H9 (cell line): ENCODE measurements at regions not wholly inside any gene's neighbourhood (a gene's known extent, or its start where the extent isn't known, plus 50 kb on each side); places are given as distances from the start of the nearest gene placed in this dataset.

Source experiments
- DNase-seq: peaks from one replicate; pipeline ENCODE4 v3.0.0-alpha.2; 2017
- H2AFZ ChIP-seq: one replicate; pipeline ENCODE4 v1.6.1; 2013; ENCODE audit warnings: mild to moderate bottlenecking, low read length, control low read depth, moderate library complexity
- H2AK5ac ChIP-seq: 2 replicates; pipeline ENCODE4 v1.6.1; 2013; ENCODE audit warnings: low read length, control low read depth, mixed read lengths; ENCODE audit not compliant: insufficient read length
- H2BK120ac ChIP-seq: one replicate; pipeline ENCODE4 v1.6.1; 2013; ENCODE audit warnings: low read depth, mild to moderate bottlenecking, low read length, control low read depth, inconsistent platforms; ENCODE audit not compliant: poor library complexity, severe bottlenecking
- H2BK12ac ChIP-seq: 2 replicates; pipeline ENCODE4 v1.6.1; 2013; ENCODE audit warnings: low read length, control low read depth, mixed read lengths, low read depth; ENCODE audit not compliant: insufficient read length
- H2BK15ac ChIP-seq: 2 replicates; pipeline ENCODE4 v1.6.1; 2013; ENCODE audit warnings: low read depth, low read length, control low read depth
- H2BK20ac ChIP-seq: one replicate; pipeline ENCODE4 v1.6.1; 2013; ENCODE audit warnings: low read depth, mild to moderate bottlenecking, low read length, control low read depth, inconsistent platforms; ENCODE audit not compliant: poor library complexity, severe bottlenecking
- H2BK5ac ChIP-seq: 2 replicates; pipeline ENCODE4 v1.6.1; 2013; ENCODE audit warnings: low read length, control low read depth, mixed read lengths; ENCODE audit not compliant: insufficient read length
- H3K14ac ChIP-seq: 2 replicates; pipeline ENCODE4 v1.6.1; 2013; ENCODE audit warnings: low read length, control low read depth; ENCODE audit not compliant: insufficient read depth
- H3K18ac ChIP-seq: 2 replicates; pipeline ENCODE4 v1.6.1; 2013; ENCODE audit warnings: low read depth, mild to moderate bottlenecking, mixed read lengths, low read length, control low read depth; ENCODE audit not compliant: insufficient read length
- H3K23ac ChIP-seq: 2 replicates; pipeline ENCODE4 v1.6.1; 2013; ENCODE audit warnings: low read length, control low read depth, mixed read lengths, low read depth; ENCODE audit not compliant: insufficient read length
- H3K23me2 ChIP-seq: 2 replicates; pipeline ENCODE4 v1.6.1; 2013; ENCODE audit warnings: low read depth, mild to moderate bottlenecking, mixed read lengths, low read length, control low read depth; ENCODE audit not compliant: insufficient read length, poor library complexity, severe bottlenecking
- H3K27ac ChIP-seq: 2 replicates; pipeline ENCODE4 v1.5.1; 2013; ENCODE audit warnings: low read length, control low read depth, mixed read lengths, low read depth; ENCODE audit not compliant: insufficient read length
- H3K27me3 ChIP-seq: 2 replicates; pipeline ENCODE4 v1.6.1; 2013; ENCODE audit warnings: low read length, control low read depth, inconsistent platforms; ENCODE audit not compliant: insufficient read depth
- H3K4ac ChIP-seq: 2 replicates; pipeline ENCODE4 v1.6.1; 2013; ENCODE audit warnings: low read depth, mild to moderate bottlenecking, control low read depth, inconsistent platforms, low read length, moderate library complexity
- H3K4me1 ChIP-seq: 2 replicates; pipeline ENCODE4 v1.6.1; 2013; ENCODE audit warnings: low read length, control low read depth, inconsistent platforms; ENCODE audit not compliant: insufficient read depth
- H3K4me2 ChIP-seq: 2 replicates; pipeline ENCODE4 v1.6.1; 2013; ENCODE audit warnings: low read length, control low read depth, mixed read lengths; ENCODE audit not compliant: insufficient read length, insufficient read depth
- H3K56ac ChIP-seq: 2 replicates; pipeline ENCODE4 v1.6.1; 2013; ENCODE audit warnings: low read depth, mild to moderate bottlenecking, mixed read lengths, low read length, control low read depth; ENCODE audit not compliant: insufficient read length
- H3K79me1 ChIP-seq: 2 replicates; pipeline ENCODE4 v1.6.1; 2013; ENCODE audit warnings: low read depth, mild to moderate bottlenecking, moderate library complexity, low read length, control low read depth, inconsistent platforms; ENCODE audit not compliant: insufficient read depth, poor library complexity, severe bottlenecking
- H3K79me2 ChIP-seq: 2 replicates; pipeline ENCODE4 v1.6.1; 2013; ENCODE audit warnings: low read length, control low read depth, inconsistent platforms; ENCODE audit not compliant: insufficient read depth
- H3K9ac ChIP-seq: 2 replicates; pipeline ENCODE4 v1.6.1; 2013; ENCODE audit warnings: low read length, control low read depth, mixed read lengths; ENCODE audit not compliant: insufficient read length; ENCODE audit errors: extremely low read depth
- H3K9me3 ChIP-seq: one replicate; pipeline ENCODE4 v1.6.1; 2013; ENCODE audit warnings: low read depth, low read length, inconsistent platforms; ENCODE audit not compliant: control insufficient read depth
- H3T11ph ChIP-seq: one replicate; pipeline ENCODE4 v1.6.1; 2013; ENCODE audit warnings: mild to moderate bottlenecking, low read length, control low read depth, inconsistent platforms
- H4K20me1 ChIP-seq: one replicate; pipeline ENCODE4 v1.6.1; 2013; ENCODE audit not compliant: control insufficient read depth, insufficient read length, insufficient read depth
- H4K5ac ChIP-seq: 2 replicates; pipeline ENCODE4 v1.6.1; 2013; ENCODE audit warnings: low read depth, mild to moderate bottlenecking, mixed read lengths, low read length, control low read depth; ENCODE audit not compliant: insufficient read length
- H4K8ac ChIP-seq: replicated peaks from 2 replicates; pipeline ENCODE4 v1.6.1; 2013; ENCODE audit warnings: low read length, control low read depth, mixed read lengths, low read depth; ENCODE audit not compliant: insufficient read length
- H4K91ac ChIP-seq: 2 replicates; pipeline ENCODE4 v1.6.1; 2013; ENCODE audit warnings: low read depth, mild to moderate bottlenecking, moderate library complexity, mixed read lengths, low read length, control low read depth; ENCODE audit not compliant: insufficient read length
- H3K27ac Mint-ChIP-seq, 3 experiments: 2 replicates in 2 of 3; 3 replicates in 1 of 3; pipeline ENCODE4 v1.8.0; 2020 to 2021; ENCODE audit warnings: mixed read lengths in 3 of 3, mild to moderate bottlenecking in 1 of 3, moderate library complexity in 1 of 3
- H3K27me3 Mint-ChIP-seq: 2 replicates; pipeline ENCODE4 v1.8.0; 2021; ENCODE audit warnings: low read depth, mild to moderate bottlenecking, moderate library complexity, mixed read lengths
- H3K36me3 Mint-ChIP-seq, 3 experiments: 2 replicates in 2 of 3; 3 replicates in 1 of 3; pipeline ENCODE4 v1.8.0; 2020 to 2021; ENCODE audit warnings: low read depth in 3 of 3, mixed read lengths in 3 of 3; ENCODE audit not compliant: insufficient read depth in 1 of 3
- H3K4me1 Mint-ChIP-seq, 2 experiments: 2 replicates each; pipeline ENCODE4 v1.8.0; 2020; ENCODE audit warnings: mixed read lengths in 2 of 2
- H3K4me3 Mint-ChIP-seq, 2 experiments: 2 replicates in 1 of 2; 3 replicates in 1 of 2; pipeline ENCODE4 v1.8.0; 2020 to 2021; ENCODE audit warnings: mild to moderate bottlenecking in 2 of 2, mixed read lengths in 2 of 2, moderate library complexity in 1 of 2
- H3K9me3 Mint-ChIP-seq, 2 experiments: 2 replicates in 1 of 2; 3 replicates in 1 of 2; pipeline ENCODE4 v1.8.0; 2020; ENCODE audit warnings: mild to moderate bottlenecking in 2 of 2, mixed read lengths in 2 of 2, moderate library complexity in 1 of 2
- WGBS: extraction: QIAGEN DNeasy Blood & Tissue Kit; methylation state at CpG from one replicate; pipeline ENCODE4 v1.1.7; 2013; ENCODE audit warnings: missing lambda C conversion rate, low lambda C conversion rate, mixed read lengths; ENCODE audit not compliant: insufficient read length; ENCODE audit errors: extremely low coverage; 5-methylcytosine and 5-hydroxymethylcytosine counted together
- TF ChIP-seq, protein P1 (sequence below): fragments of 200-600 bp; sonication (generic); conservative IDR thresholded peaks from 3 replicates; pipeline ENCODE4 v1.8.0; 2021; ENCODE audit warnings: antibody characterized with exemption, mild to moderate bottlenecking

DNA sequence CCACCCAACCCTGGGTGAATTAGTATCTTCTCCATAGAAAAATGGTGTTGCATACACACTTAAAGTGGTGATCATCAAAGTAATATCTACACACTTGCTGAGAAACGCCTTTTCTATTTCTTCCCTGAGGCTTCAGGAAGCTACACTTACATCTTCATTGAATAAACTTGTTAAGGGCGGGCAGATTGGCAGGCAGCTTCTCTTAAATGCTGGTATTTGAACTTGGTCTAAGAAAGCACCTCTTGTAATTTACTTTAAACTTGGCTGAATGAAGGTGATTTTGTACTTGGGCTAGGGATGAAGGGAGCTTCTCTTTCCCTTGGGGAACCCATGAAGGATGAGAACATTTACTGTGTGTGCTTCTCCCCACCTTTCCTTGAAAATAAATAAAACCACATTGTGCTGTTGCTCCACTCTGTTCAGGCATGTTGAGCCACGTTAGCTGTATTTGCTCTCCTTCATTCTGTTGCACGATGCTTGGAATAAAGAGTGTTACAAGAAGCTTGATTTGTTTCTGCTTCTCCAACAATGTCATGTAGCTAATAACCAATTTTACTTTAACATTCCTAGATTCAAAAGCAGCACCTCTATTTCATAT is 430.1 kb downstream of the ANKRD50 start:
- no peaks in the 10 kb centered on the region for H3K9me3 ChIP-seq
- H3K9ac ChIP-seq = no peak overlapping the region
- no peak overlapping the region for H3K23ac ChIP-seq
- H3K4me1 ChIP-seq = no peaks in the 10 kb centered on the region
- H4K5ac ChIP-seq = no peak overlapping the region
- H2BK120ac ChIP-seq = no peak overlapping the region
- no peaks in the 10 kb centered on the region for H3K79me2 ChIP-seq
- H2AFZ ChIP-seq = no peak overlapping the region
- no peak overlapping the region for H2BK12ac ChIP-seq
- H3K23me2 ChIP-seq = no peaks in the 10 kb centered on the region
- H2BK20ac ChIP-seq = no peak overlapping the region
- H3K79me1 ChIP-seq = no peaks in the 10 kb centered on the region
- H3K27me3 ChIP-seq = no peaks in the 10 kb centered on the region
- H2BK15ac ChIP-seq = no peak overlapping the region
- H4K8ac ChIP-seq = no peak overlapping the region
- Mint-ChIP-seq H3K36me3 (no peaks in the 10 kb centered on the region), H3K27me3 (no peaks in the 10 kb centered on the region), H3K27ac (peak overlapping the region in 1 of 3 experiments; percentile 31; a peak in 1 of 7 replicates), H3K4me3 (no peak overlapping the region), H3K4me1 (no peaks in the 10 kb centered on the region), H3K9me3 (peaks cover 0 to 2% of the 10 kb centered on the region in 2 experiments; a peak in 3 of 5 replicates)
- no peak overlapping the region for H4K91ac ChIP-seq
- H4K20me1 ChIP-seq = no peaks in the 10 kb centered on the region
- no peak overlapping the region for H2AK5ac ChIP-seq
- H3K14ac ChIP-seq = no peak overlapping the region
- TF ChIP-seq, protein P1, sequence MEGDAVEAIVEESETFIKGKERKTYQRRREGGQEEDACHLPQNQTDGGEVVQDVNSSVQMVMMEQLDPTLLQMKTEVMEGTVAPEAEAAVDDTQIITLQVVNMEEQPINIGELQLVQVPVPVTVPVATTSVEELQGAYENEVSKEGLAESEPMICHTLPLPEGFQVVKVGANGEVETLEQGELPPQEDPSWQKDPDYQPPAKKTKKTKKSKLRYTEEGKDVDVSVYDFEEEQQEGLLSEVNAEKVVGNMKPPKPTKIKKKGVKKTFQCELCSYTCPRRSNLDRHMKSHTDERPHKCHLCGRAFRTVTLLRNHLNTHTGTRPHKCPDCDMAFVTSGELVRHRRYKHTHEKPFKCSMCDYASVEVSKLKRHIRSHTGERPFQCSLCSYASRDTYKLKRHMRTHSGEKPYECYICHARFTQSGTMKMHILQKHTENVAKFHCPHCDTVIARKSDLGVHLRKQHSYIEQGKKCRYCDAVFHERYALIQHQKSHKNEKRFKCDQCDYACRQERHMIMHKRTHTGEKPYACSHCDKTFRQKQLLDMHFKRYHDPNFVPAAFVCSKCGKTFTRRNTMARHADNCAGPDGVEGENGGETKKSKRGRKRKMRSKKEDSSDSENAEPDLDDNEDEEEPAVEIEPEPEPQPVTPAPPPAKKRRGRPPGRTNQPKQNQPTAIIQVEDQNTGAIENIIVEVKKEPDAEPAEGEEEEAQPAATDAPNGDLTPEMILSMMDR = no peak
- no peak overlapping the region for H3T11ph ChIP-seq
- DNase-seq = no peak
- H3K4me2 ChIP-seq = no peak overlapping the region
- H2BK5ac ChIP-seq = no peak overlapping the region
- no peak overlapping the region for H3K56ac ChIP-seq
- no CpG with 5 or more reads among the region's 4 CpGs for WGBS
- H3K4ac ChIP-seq = no peak overlapping the region
- H3K18ac ChIP-seq = no peak overlapping the region
- no peak overlapping the region for H3K27ac ChIP-seq
